OCI-LY7 (cell line): ENCODE measurements at regions not wholly inside any gene's neighbourhood (a gene's known extent, or its start where the extent isn't known, plus 50 kb on each side); places are given as distances from the start of the nearest gene placed in this dataset.

Source experiments
- CTCF ChIP-seq: fragments of 200-600 bp; sonication (generic); conservative IDR thresholded peaks from 2 replicates; pipeline ENCODE4 v1.5.1; 2014; ENCODE audit warnings: mild to moderate bottlenecking, antibody characterized with exemption, low read length, moderate library complexity, mixed read lengths
- EZH2phosphoT487 ChIP-seq: fragments of 200-600 bp; sonication (generic); IDR thresholded peaks from 2 replicates; pipeline ENCODE4 v1.6.1; 2018; ENCODE audit warnings: low read depth, borderline replicate concordance, mild to moderate bottlenecking, mixed run types, antibody characterized with exemption, low read length, moderate library complexity, mixed read lengths

- TF ChIP-seq CTCF (no peak), EZH2phosphoT487 (no peak)
Measured at GRCh38 chrX:82412858-82413257, 1095.2 kb upstream of the POU3F4 start.
